DMS53 treated with DMSO at 0.1 percent for 48 hours (cell line): ENCODE measurements at regions not wholly inside any gene's neighbourhood (a gene's known extent, or its start where the extent isn't known, plus 50 kb on each side); places are given as distances from the start of the nearest gene placed in this dataset.
"Not testable (repeated sequence)": the region's sequence is repeated elsewhere in the genome, so short reads cannot be mapped to it uniquely, and the experiment has no call there.

Experiments
- DNase-seq: peaks from one replicate; lab custom pipeline; 2025; ENCODE audit not compliant: unreplicated experiment; lab: John Stamatoyannopoulos, UW

- no peak for DNase-seq
Observed at GRCh38 chr7:96562458-96562857, 147.2 kb downstream of the SEM1 start.

GRCh38 chr7:96561892-96562291 lies 147.8 kb downstream of the SEM1 start:
- DNase-seq, result no peak

- no peak for DNase-seq
Observed at GRCh38 chr7:96558530-96558929, 151.1 kb downstream of the SEM1 start.

GRCh38 chr7:96558093-96558492 lies 151.6 kb downstream of the SEM1 start:
- no peak for DNase-seq

GRCh38 chr7:96557598-96557997 lies 152.0 kb downstream of the SEM1 start:
- not testable (repeated sequence) for DNase-seq

GRCh38 chr7:96548664-96549063 lies 161.0 kb downstream of the SEM1 start:
- peak; percentile 95 for DNase-seq

- peak; percentile 49 for DNase-seq
Observed at GRCh38 chr7:96547371-96547811, 162.3 kb downstream of the SEM1 start.

- DNase-seq, result no peak
Observed at GRCh38 chr7:96546426-96546825, 163.2 kb downstream of the SEM1 start.

GRCh38 chr7:96539471-96539870 lies 170.2 kb downstream of the SEM1 start:
- no peak for DNase-seq

GRCh38 chr7:96538632-96539031 lies 171.0 kb downstream of the SEM1 start:
- no peak for DNase-seq

- DNase-seq, result no peak
Observed at GRCh38 chr7:96534221-96534620, 175.4 kb downstream of the SEM1 start.

GRCh38 chr7:96532428-96532935 lies 177.2 kb downstream of the SEM1 start:
- DNase-seq, result no peak

GRCh38 chr7:96531331-96531730 lies 178.3 kb downstream of the SEM1 start:
- DNase-seq, result no peak

- no peak for DNase-seq
Observed at GRCh38 chr7:96530786-96531185, 178.9 kb downstream of the SEM1 start.

- no peak for DNase-seq
Observed at GRCh38 chr7:96527133-96527827, 182.4 kb downstream of the SEM1 start.

GRCh38 chr7:96526496-96526895 lies 183.2 kb downstream of the SEM1 start:
- DNase-seq, result no peak

- no peak for DNase-seq
Observed at GRCh38 chr7:96521068-96521894, 188.4 kb downstream of the SEM1 start.

- DNase-seq, result no peak
Observed at GRCh38 chr7:96508371-96508770, 186.5 kb upstream of the SLC25A13 start.

GRCh38 chr7:96503597-96503996 lies 181.7 kb upstream of the SLC25A13 start:
- DNase-seq, result no peak

- no peak for DNase-seq
Observed at GRCh38 chr7:96501318-96501717, 179.4 kb upstream of the SLC25A13 start.

- peak; percentile 88 for DNase-seq
Observed at GRCh38 chr7:96499532-96499931, 177.6 kb upstream of the SLC25A13 start.

- DNase-seq, result peak; percentile 46
Observed at GRCh38 chr7:96497567-96497966, 175.7 kb upstream of the SLC25A13 start.
